PC-3 (cell line): ENCODE measurements at regions not wholly inside any gene's neighbourhood (a gene's known extent, or its start where the extent isn't known, plus 50 kb on each side); places are given as distances from the start of the nearest gene placed in this dataset.

Experiments used
- ATAC-seq: fragments of 200-7000 bp; cut with Tn5 transposase; 2 replicates; pipeline ENCODE4 v1.9.1; 2020; ENCODE audit warnings: mild to moderate bottlenecking, moderate library complexity
- BruUV-seq: library from RNA; stranded (reverse); fragments of 400-500 nt; replicated peaks from 2 replicates; lab custom pipeline; 2021; lab: Mats Ljungman, UMichigan
- CTCF ChIA-PET: fragments of 300-600 bp; sonication (Branson Sonifier 250); formaldehyde crosslinking; loops from one replicate; lab custom pipeline; 2022; ENCODE audit warnings: antibody characterized with exemption; lab: Charles Lee
- POLR2A ChIA-PET: fragments of 300-600 bp; sonication (Branson Sonifier 250); formaldehyde crosslinking; loops from one replicate; lab custom pipeline; 2022; ENCODE audit warnings: antibody characterized with exemption; ENCODE audit not compliant: unreplicated experiment; lab: Charles Lee
- DNase-seq: peaks from one replicate; pipeline ENCODE4 v3.0.0-alpha.2; 2015
- H2AFZ ChIP-seq: fragments of 300-600 bp; sonication (generic); 2 replicates; pipeline ENCODE4 v1.6.0; 2016; ENCODE audit warnings: antibody characterized with exemption, low read length
- H3F3A ChIP-seq: fragments of 300-600 bp; sonication (generic); one replicate; pipeline ENCODE4 v1.6.0; 2017; ENCODE audit warnings: antibody characterized with exemption, low read length, control low read depth, mild to moderate bottlenecking; ENCODE audit not compliant: unreplicated experiment
- H3K27ac ChIP-seq: fragments of 300-600 bp; sonication (generic); 2 replicates; pipeline ENCODE4 v1.5.1; 2016; ENCODE audit warnings: mild to moderate bottlenecking, low read length
- H3K27me3 ChIP-seq: fragments of 300-600 bp; sonication (generic); 2 replicates; pipeline ENCODE4 v1.6.1; 2016; ENCODE audit warnings: low read length, mixed read lengths
- H3K36me3 ChIP-seq: fragments of 300-600 bp; sonication (generic); 2 replicates; pipeline ENCODE4 v1.6.1; 2016; ENCODE audit warnings: low read depth, mixed run types, low read length, mixed read lengths
- H3K4me1 ChIP-seq: fragments of 300-600 bp; sonication (generic); 2 replicates; pipeline ENCODE4 v1.5.1; 2016; ENCODE audit warnings: low read length; ENCODE audit not compliant: insufficient read depth
- H3K4me2 ChIP-seq: fragments of 300-600 bp; sonication (generic); 2 replicates; pipeline ENCODE4 v1.6.0; 2016; ENCODE audit warnings: low read length
- H3K4me3 ChIP-seq: fragments of 300-600 bp; sonication (generic); 2 replicates; pipeline ENCODE4 v1.5.1; 2016; ENCODE audit warnings: mild to moderate bottlenecking, low read length, mixed read lengths
- H3K79me2 ChIP-seq: fragments of 300-600 bp; sonication (generic); 2 replicates; pipeline ENCODE4 v1.6.1; 2017; ENCODE audit warnings: low read length, mixed read lengths
- H3K9ac ChIP-seq: fragments of 300-600 bp; sonication (generic); 2 replicates; pipeline ENCODE4 v1.6.0; 2016; ENCODE audit warnings: mild to moderate bottlenecking, low read length
- H3K9me2 ChIP-seq: fragments of 300-600 bp; sonication (generic); replicated peaks from 2 replicates; pipeline ENCODE4 v1.6.1; 2016; ENCODE audit warnings: mixed run types, low read length, mixed read lengths
- H3K9me3 ChIP-seq: fragments of 300-600 bp; sonication (generic); 2 replicates; pipeline ENCODE4 v1.6.1; 2016; ENCODE audit warnings: low read length, mixed read lengths
- H4K20me1 ChIP-seq: fragments of 300-600 bp; sonication (generic); 2 replicates; pipeline ENCODE4 v1.6.1; 2016; ENCODE audit warnings: low read length, mixed read lengths
- CTCF ChIP-seq: fragments of 300-600 bp; sonication (generic); conservative IDR thresholded peaks from 2 replicates; pipeline ENCODE4 v1.5.1; 2017; ENCODE audit warnings: antibody characterized with exemption, low read depth, mild to moderate bottlenecking, low read length
- EZH2 ChIP-seq: fragments of 300-600 bp; sonication (generic); IDR thresholded peaks from one replicate; pipeline ENCODE4 v1.6.1; 2017; ENCODE audit warnings: antibody characterized with exemption, mild to moderate bottlenecking, low read length; ENCODE audit not compliant: unreplicated experiment
- EZH2phosphoT487 ChIP-seq: fragments of 300-600 bp; sonication (generic); IDR thresholded peaks from 2 replicates; pipeline ENCODE4 v1.6.1; 2018; ENCODE audit warnings: mild to moderate bottlenecking, antibody characterized with exemption, low read length, borderline replicate concordance
- intact Hi-C: fragments of 100-400 bp; cut with micrococcal nuclease; formaldehyde crosslinking; loops from 2 replicates; pipeline ENCODE4 v1.9.0; 2023

GRCh38 chr15:36372968-36373367, 206.5 kb upstream of the CDIN1 start:
- no TSS peak for BruUV-seq
- H3K4me1 ChIP-seq: peaks cover 60% of the 10 kb centered on the region

GRCh38 chr15:36373550-36373949, 205.9 kb upstream of the CDIN1 start:
- DNase-seq (peak; percentile 80), ATAC-seq (no peak)
- BruUV-seq: no TSS peak
- peaks cover 60% of the 10 kb centered on the region for H3K4me1 ChIP-seq
- no peaks in the 10 kb centered on the region for H3K36me3 ChIP-seq
- H3K9me2 ChIP-seq: no peaks in the 10 kb centered on the region
- peak overlapping the region; percentile 6; the same call in 1 of the 2 replicates for H3K27ac ChIP-seq
- no peak overlapping the region for H2AFZ ChIP-seq
- ChIA-PET CTCF (no interaction called here), POLR2A (no interaction called here)
- peak overlapping the region; percentile 24 for H3K4me2 ChIP-seq
- H3K27me3 ChIP-seq: no peaks in the 10 kb centered on the region
- H3F3A ChIP-seq: peaks cover 8% of the 10 kb centered on the region
- H3K9ac ChIP-seq: no peak overlapping the region
- intact Hi-C loops: loop anchor here (5.0 to 10.0 kb wide), 2 partner anchors 124 to 1339 kb away; no protein-coding TSS in a partner anchor
- TF ChIP-seq EZH2phosphoT487 (no peak), EZH2 (no peak), CTCF (no peak)
- no peaks in the 10 kb centered on the region for H3K79me2 ChIP-seq
- H4K20me1 ChIP-seq: no peaks in the 10 kb centered on the region
- no peak overlapping the region for H3K4me3 ChIP-seq
- no peaks in the 10 kb centered on the region for H3K9me3 ChIP-seq

More at GRCh38 chr15:36372968-36373367, 206.5 kb upstream of the CDIN1 start:
- CTCF ChIA-PET: interaction anchor here (0.6 kb wide), 1 partner anchor 617 kb away, joined by 3 read pairs; no protein-coding TSS in a partner anchor
- H3F3A ChIP-seq: peaks cover 8% of the 10 kb centered on the region
- H3K4me3 ChIP-seq: no peak overlapping the region
- intact Hi-C loops: loop anchor here (5.0 to 10.0 kb wide), 2 partner anchors 124 to 1338 kb away; no protein-coding TSS in a partner anchor
- no peaks in the 10 kb centered on the region for H3K9me3 ChIP-seq
- H2AFZ ChIP-seq: no peak overlapping the region
- no peak overlapping the region for H3K4me2 ChIP-seq
- no peak for ATAC-seq
- TF ChIP-seq EZH2phosphoT487: no peak
- no peak for TF ChIP-seq EZH2
- TF ChIP-seq CTCF: no peak
- H3K27me3 ChIP-seq: no peaks in the 10 kb centered on the region
- no peaks in the 10 kb centered on the region for H4K20me1 ChIP-seq
- no peaks in the 10 kb centered on the region for H3K9me2 ChIP-seq
- no peaks in the 10 kb centered on the region for H3K79me2 ChIP-seq
- no peaks in the 10 kb centered on the region for H3K36me3 ChIP-seq
- POLR2A ChIA-PET: interaction anchor here (0.5 kb wide), 1 partner anchor 1345 kb away, joined by 3 read pairs; no protein-coding TSS in a partner anchor
- H3K9ac ChIP-seq: no peak overlapping the region
- DNase-seq: no peak
- H3K27ac ChIP-seq: 0 out of 2 replicates have a peak overlapping the region, but pooled peaks have one; percentile 4

GRCh38 chr15:36389107-36389506, 190.3 kb upstream of the CDIN1 start:
- no peak overlapping the region for H3K27ac ChIP-seq
- intact Hi-C loops: no loop called here
- H2AFZ ChIP-seq: no peak overlapping the region
- H3K9me3 ChIP-seq: no peaks in the 10 kb centered on the region
- H3K9me2 ChIP-seq: no peaks in the 10 kb centered on the region
- no peak overlapping the region for H3K9ac ChIP-seq
- H3K79me2 ChIP-seq: no peaks in the 10 kb centered on the region
- H3K27me3 ChIP-seq: no peaks in the 10 kb centered on the region
- BruUV-seq: no TSS peak
- H3K4me3 ChIP-seq: no peak overlapping the region
- H4K20me1 ChIP-seq: no peaks in the 10 kb centered on the region
- TF ChIP-seq EZH2 (no peak), CTCF (no peak), EZH2phosphoT487 (no peak)
- ATAC-seq (no peak), DNase-seq (no peak)
- CTCF ChIA-PET: no interaction called here
- no peak overlapping the region for H3K4me2 ChIP-seq
- POLR2A ChIA-PET: interaction anchor here (0.6 kb wide), 1 partner anchor 241 kb away, joined by 3 read pairs; no protein-coding TSS in a partner anchor
- no peaks in the 10 kb centered on the region for H3K36me3 ChIP-seq
- H3F3A ChIP-seq: no peaks in the 10 kb centered on the region
- peaks cover 7% of the 10 kb centered on the region; the same call in 1 of the 2 replicates for H3K4me1 ChIP-seq
